Suprapubic skin (tissue), 4 donors: ENCODE measurements at regions not wholly inside any gene's neighbourhood (a gene's known extent, or its start where the extent isn't known, plus 50 kb on each side); places are given as distances from the start of the nearest gene placed in this dataset.

Source experiments
- DNase-seq, 2 donors: peaks; one replicate each; pipeline ENCODE4 v3.0.0-alpha.2; 2019; ENCODE audit warnings: low spot score in 2 of 2
- H3K27ac ChIP-seq: fragments of 200-600 bp; sonication (generic); one replicate; pipeline ENCODE4 v1.5.1; 2019
- H3K27me3 ChIP-seq: fragments of 200-600 bp; sonication (generic); one replicate; pipeline ENCODE4 v1.5.1; 2019
- H3K36me3 ChIP-seq: fragments of 200-600 bp; sonication (generic); one replicate; pipeline ENCODE4 v1.5.1; 2019
- H3K4me1 ChIP-seq: fragments of 200-600 bp; sonication (generic); one replicate; pipeline ENCODE4 v1.5.1; 2019
- H3K4me3 ChIP-seq: fragments of 200-600 bp; sonication (generic); one replicate; pipeline ENCODE4 v1.5.1; 2019; ENCODE audit warnings: mild to moderate bottlenecking
- H3K9me3 ChIP-seq: fragments of 200-600 bp; sonication (generic); one replicate; pipeline ENCODE4 v1.5.1; 2019
- CTCF ChIP-seq, 2 donors: fragments of 200-600 bp in 1 of 2; fragments of 450-650 bp in 1 of 2; sonication (generic) in 1 of 2; IDR thresholded peaks; one replicate each; pipeline ENCODE4 v1.5.1; 2016 to 2019; ENCODE audit warnings: antibody characterized with exemption in 2 of 2, mild to moderate bottlenecking in 1 of 2, moderate library complexity in 1 of 2
- EP300 ChIP-seq: sonication (generic); formaldehyde crosslinking; IDR thresholded peaks from one replicate; pipeline ENCODE4 v1.6.1; 2017; ENCODE audit warnings: antibody characterized with exemption
- POLR2A ChIP-seq, 2 donors: fragments of 450-650 bp; IDR thresholded peaks; one replicate each; pipeline ENCODE4 v1.6.1; 2017; ENCODE audit warnings: antibody characterized with exemption in 2 of 2, mild to moderate bottlenecking in 2 of 2, moderate library complexity in 2 of 2
- POLR2AphosphoS5 ChIP-seq, 3 donors: sonication (generic); formaldehyde crosslinking; IDR thresholded peaks; one replicate each; pipeline ENCODE4 v1.6.1; 2017; ENCODE audit warnings: antibody characterized with exemption in 3 of 3
- WGBS: methylation state at CpG from one replicate; pipeline ENCODE4 v1.1.5; 2018; 5-methylcytosine and 5-hydroxymethylcytosine counted together

GRCh38 chr11:80960381-80961029, 1519.7 kb upstream of the TENM4 start:
- Histone ChIP-seq H3K9me3 (no peaks in the 10 kb centered on the region), H3K4me3 (no peak overlapping the region), H3K27me3 (no peaks in the 10 kb centered on the region), H3K4me1 (peaks cover 11% of the 10 kb centered on the region), H3K36me3 (no peaks in the 10 kb centered on the region), H3K27ac (no peak overlapping the region)
- TF ChIP-seq CTCF (IDR thresholded peaks at IDR 0.05) (no peak), POLR2A (IDR thresholded peaks at IDR 0.05) (no peak), EP300 (no peak), POLR2AphosphoS5 (IDR thresholded peaks at IDR 0.05) (no peak)
- no peak for DNase-seq
- WGBS: 72% methylated on average over 2 of the region's 2 CpGs

- 88% methylated on average over 2 of the region's 2 CpGs for WGBS
- Histone ChIP-seq H3K9me3 (no peaks in the 10 kb centered on the region), H3K27ac (no peak overlapping the region), H3K27me3 (no peaks in the 10 kb centered on the region), H3K4me1 (peaks cover 11% of the 10 kb centered on the region), H3K36me3 (no peaks in the 10 kb centered on the region), H3K4me3 (no peak overlapping the region)
- TF ChIP-seq EP300 (no peak), POLR2AphosphoS5 (IDR thresholded peaks at IDR 0.05) (no peak), POLR2A (IDR thresholded peaks at IDR 0.05) (no peak), CTCF (IDR thresholded peaks at IDR 0.05) (no peak)
- DNase-seq: no peak
These were observed 1518.9 kb upstream of the TENM4 start for GRCh38 chr11:80959751-80960150.

GRCh38 chr11:80958987-80959386, 1518.2 kb upstream of the TENM4 start:
- WGBS: 62% methylated on average over 4 of the region's 4 CpGs
- Histone ChIP-seq H3K27me3 (no peaks in the 10 kb centered on the region), H3K36me3 (no peaks in the 10 kb centered on the region), H3K4me3 (no peak overlapping the region), H3K9me3 (no peaks in the 10 kb centered on the region), H3K27ac (no peak overlapping the region), H3K4me1 (peaks cover 11% of the 10 kb centered on the region)
- DNase-seq: no peak
- TF ChIP-seq EP300 (no peak), POLR2AphosphoS5 (IDR thresholded peaks at IDR 0.05) (no peak), CTCF (IDR thresholded peaks at IDR 0.05) (no peak), POLR2A (IDR thresholded peaks at IDR 0.05) (no peak)

- H3K9me3 ChIP-seq: no peaks in the 10 kb centered on the region
- H3K36me3 ChIP-seq: no peaks in the 10 kb centered on the region
- TF ChIP-seq POLR2A (IDR thresholded peaks at IDR 0.05): no peak
- H3K27ac ChIP-seq: no peak overlapping the region
- no peak overlapping the region for H3K4me3 ChIP-seq
- 21% methylated on average over 2 of the region's 2 CpGs for WGBS
- DNase-seq: no peak
- no peaks in the 10 kb centered on the region for H3K27me3 ChIP-seq
- peaks cover 11% of the 10 kb centered on the region for H3K4me1 ChIP-seq
These were observed 1517.5 kb upstream of the TENM4 start for GRCh38 chr11:80958361-80958760.

- Histone ChIP-seq H3K9me3 (no peaks in the 10 kb centered on the region), H3K4me3 (no peak overlapping the region), H3K27ac (no peak overlapping the region), H3K4me1 (peaks cover 11% of the 10 kb centered on the region), H3K36me3 (no peaks in the 10 kb centered on the region), H3K27me3 (no peaks in the 10 kb centered on the region)
- DNase-seq: no peak
- WGBS: 89% methylated on average over 7 of the region's 7 CpGs
- no peak for TF ChIP-seq EP300
- no peak for TF ChIP-seq POLR2A (IDR thresholded peaks at IDR 0.05)
These were observed 1514.8 kb upstream of the TENM4 start for GRCh38 chr11:80955588-80955987.

GRCh38 chr11:80948781-80949180, 1508.0 kb upstream of the TENM4 start:
- Histone ChIP-seq H3K27ac (no peak overlapping the region), H3K27me3 (no peaks in the 10 kb centered on the region), H3K4me3 (no peak overlapping the region), H3K4me1 (no peaks in the 10 kb centered on the region), H3K9me3 (no peaks in the 10 kb centered on the region), H3K36me3 (no peaks in the 10 kb centered on the region)
- DNase-seq: no peak
- no peak for TF ChIP-seq POLR2A (IDR thresholded peaks at IDR 0.05)
- TF ChIP-seq CTCF (IDR thresholded peaks at IDR 0.05): no peak
- TF ChIP-seq POLR2AphosphoS5 (IDR thresholded peaks at IDR 0.05): no peak
- TF ChIP-seq EP300: no peak
- 88% methylated on average over 2 of the region's 2 CpGs for WGBS
